Mammary epithelial cell (primary cell): ENCODE measurements at regions not wholly inside any gene's neighbourhood (a gene's known extent, or its start where the extent isn't known, plus 50 kb on each side); places are given as distances from the start of the nearest gene placed in this dataset.

Experiments used
- CTCF ChIP-seq, 2 donors: IDR thresholded peaks in 1 of 2; conservative IDR thresholded peaks in 1 of 2; 2 replicates each; pipeline ENCODE4 v1.5.1; 2011 to 2012; ENCODE audit warnings: inconsistent platforms in 2 of 2, low read length in 2 of 2, mild to moderate bottlenecking in 2 of 2, control low read depth in 1 of 2, low read depth in 1 of 2; ENCODE audit not compliant: insufficient read depth in 1 of 2; ENCODE audit errors: extremely low read depth in 1 of 2
- EZH2 ChIP-seq: IDR thresholded peaks from 2 replicates; pipeline ENCODE4 v1.6.1; 2012; ENCODE audit warnings: low read length, inconsistent platforms, borderline replicate concordance

GRCh38 chr1:217039926-217040325 is 316.7 kb upstream of the ESRRG start:
- TF ChIP-seq CTCF (conservative IDR thresholded peaks at IDR 0.05 in 1 of 2, IDR thresholded peaks at IDR 0.05 in 1 of 2; ENCODE audit: extremely low read depth in 1 of 2, insufficient read depth in 1 of 2, low read depth in 1 of 2, low read length in 2 of 2): no peak
- TF ChIP-seq EZH2: no peak
